ENCODE measurements at regions not wholly inside any gene's neighbourhood (a gene's known extent, or its start where the extent isn't known, plus 50 kb on each side); places are given as distances from the start of the nearest gene placed in this dataset.

DNA sequence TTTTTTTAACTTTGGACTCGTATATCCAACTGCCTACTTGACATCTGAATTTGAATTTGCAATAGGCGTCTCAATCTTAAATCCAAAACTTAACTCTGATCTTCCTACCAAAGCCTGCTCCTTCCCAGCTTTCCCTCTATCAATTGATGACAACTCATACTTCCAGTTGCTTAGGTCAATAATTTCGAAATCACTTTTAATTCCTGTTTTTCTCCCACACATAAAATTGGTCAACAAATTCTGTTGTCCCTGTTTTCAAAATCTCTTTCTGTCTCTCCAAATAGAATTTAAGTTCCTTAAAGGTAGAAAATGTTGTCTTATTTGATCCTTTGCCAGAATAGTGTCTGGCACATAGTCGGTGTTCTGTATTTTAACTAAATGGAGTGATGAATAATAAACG is 332.4 kb downstream of the SATB1 start:
- peaks cover 24% of the 10 kb centered on the region for H3K9me3 Mint-ChIP-seq
- H3K4me1 Mint-ChIP-seq, result peaks cover 11% of the 10 kb centered on the region
- TF ChIP-seq ZNF232 (CRISPR knock-in tag; IDR thresholded peaks at IDR 0.05) (no peak), FOXP1 (CRISPR knock-in tag; IDR thresholded peaks at IDR 0.05; ENCODE audit: borderline replicate concordance) (no peak), CREM (CRISPR knock-in tag; IDR thresholded peaks at IDR 0.05) (no peak)
- TF ChIP-seq, protein P1, sequence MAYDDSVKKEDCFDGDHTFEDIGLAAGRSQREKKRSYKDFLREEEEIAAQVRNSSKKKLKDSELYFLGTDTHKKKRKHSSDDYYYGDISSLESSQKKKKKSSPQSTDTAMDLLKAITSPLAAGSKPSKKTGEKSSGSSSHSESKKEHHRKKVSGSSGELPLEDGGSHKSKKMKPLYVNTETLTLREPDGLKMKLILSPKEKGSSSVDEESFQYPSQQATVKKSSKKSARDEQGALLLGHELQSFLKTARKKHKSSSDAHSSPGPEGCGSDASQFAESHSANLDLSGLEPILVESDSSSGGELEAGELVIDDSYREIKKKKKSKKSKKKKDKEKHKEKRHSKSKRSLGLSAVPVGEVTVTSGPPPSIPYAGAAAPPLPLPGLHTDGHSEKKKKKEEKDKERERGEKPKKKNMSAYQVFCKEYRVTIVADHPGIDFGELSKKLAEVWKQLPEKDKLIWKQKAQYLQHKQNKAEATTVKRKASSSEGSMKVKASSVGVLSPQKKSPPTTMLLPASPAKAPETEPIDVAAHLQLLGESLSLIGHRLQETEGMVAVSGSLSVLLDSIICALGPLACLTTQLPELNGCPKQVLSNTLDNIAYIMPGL (CRISPR knock-in tag; IDR thresholded peaks at IDR 0.05), result no peak
- TF ChIP-seq, protein P2, sequence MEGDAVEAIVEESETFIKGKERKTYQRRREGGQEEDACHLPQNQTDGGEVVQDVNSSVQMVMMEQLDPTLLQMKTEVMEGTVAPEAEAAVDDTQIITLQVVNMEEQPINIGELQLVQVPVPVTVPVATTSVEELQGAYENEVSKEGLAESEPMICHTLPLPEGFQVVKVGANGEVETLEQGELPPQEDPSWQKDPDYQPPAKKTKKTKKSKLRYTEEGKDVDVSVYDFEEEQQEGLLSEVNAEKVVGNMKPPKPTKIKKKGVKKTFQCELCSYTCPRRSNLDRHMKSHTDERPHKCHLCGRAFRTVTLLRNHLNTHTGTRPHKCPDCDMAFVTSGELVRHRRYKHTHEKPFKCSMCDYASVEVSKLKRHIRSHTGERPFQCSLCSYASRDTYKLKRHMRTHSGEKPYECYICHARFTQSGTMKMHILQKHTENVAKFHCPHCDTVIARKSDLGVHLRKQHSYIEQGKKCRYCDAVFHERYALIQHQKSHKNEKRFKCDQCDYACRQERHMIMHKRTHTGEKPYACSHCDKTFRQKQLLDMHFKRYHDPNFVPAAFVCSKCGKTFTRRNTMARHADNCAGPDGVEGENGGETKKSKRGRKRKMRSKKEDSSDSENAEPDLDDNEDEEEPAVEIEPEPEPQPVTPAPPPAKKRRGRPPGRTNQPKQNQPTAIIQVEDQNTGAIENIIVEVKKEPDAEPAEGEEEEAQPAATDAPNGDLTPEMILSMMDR (IDR thresholded peaks at IDR 0.05), result no peak
- TF ChIP-seq, protein P3, sequence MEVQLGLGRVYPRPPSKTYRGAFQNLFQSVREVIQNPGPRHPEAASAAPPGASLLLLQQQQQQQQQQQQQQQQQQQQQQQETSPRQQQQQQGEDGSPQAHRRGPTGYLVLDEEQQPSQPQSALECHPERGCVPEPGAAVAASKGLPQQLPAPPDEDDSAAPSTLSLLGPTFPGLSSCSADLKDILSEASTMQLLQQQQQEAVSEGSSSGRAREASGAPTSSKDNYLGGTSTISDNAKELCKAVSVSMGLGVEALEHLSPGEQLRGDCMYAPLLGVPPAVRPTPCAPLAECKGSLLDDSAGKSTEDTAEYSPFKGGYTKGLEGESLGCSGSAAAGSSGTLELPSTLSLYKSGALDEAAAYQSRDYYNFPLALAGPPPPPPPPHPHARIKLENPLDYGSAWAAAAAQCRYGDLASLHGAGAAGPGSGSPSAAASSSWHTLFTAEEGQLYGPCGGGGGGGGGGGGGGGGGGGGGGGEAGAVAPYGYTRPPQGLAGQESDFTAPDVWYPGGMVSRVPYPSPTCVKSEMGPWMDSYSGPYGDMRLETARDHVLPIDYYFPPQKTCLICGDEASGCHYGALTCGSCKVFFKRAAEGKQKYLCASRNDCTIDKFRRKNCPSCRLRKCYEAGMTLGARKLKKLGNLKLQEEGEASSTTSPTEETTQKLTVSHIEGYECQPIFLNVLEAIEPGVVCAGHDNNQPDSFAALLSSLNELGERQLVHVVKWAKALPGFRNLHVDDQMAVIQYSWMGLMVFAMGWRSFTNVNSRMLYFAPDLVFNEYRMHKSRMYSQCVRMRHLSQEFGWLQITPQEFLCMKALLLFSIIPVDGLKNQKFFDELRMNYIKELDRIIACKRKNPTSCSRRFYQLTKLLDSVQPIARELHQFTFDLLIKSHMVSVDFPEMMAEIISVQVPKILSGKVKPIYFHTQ (CRISPR knock-in tag; IDR thresholded peaks at IDR 0.05), result no peak
- TF ChIP-seq, protein P4, sequence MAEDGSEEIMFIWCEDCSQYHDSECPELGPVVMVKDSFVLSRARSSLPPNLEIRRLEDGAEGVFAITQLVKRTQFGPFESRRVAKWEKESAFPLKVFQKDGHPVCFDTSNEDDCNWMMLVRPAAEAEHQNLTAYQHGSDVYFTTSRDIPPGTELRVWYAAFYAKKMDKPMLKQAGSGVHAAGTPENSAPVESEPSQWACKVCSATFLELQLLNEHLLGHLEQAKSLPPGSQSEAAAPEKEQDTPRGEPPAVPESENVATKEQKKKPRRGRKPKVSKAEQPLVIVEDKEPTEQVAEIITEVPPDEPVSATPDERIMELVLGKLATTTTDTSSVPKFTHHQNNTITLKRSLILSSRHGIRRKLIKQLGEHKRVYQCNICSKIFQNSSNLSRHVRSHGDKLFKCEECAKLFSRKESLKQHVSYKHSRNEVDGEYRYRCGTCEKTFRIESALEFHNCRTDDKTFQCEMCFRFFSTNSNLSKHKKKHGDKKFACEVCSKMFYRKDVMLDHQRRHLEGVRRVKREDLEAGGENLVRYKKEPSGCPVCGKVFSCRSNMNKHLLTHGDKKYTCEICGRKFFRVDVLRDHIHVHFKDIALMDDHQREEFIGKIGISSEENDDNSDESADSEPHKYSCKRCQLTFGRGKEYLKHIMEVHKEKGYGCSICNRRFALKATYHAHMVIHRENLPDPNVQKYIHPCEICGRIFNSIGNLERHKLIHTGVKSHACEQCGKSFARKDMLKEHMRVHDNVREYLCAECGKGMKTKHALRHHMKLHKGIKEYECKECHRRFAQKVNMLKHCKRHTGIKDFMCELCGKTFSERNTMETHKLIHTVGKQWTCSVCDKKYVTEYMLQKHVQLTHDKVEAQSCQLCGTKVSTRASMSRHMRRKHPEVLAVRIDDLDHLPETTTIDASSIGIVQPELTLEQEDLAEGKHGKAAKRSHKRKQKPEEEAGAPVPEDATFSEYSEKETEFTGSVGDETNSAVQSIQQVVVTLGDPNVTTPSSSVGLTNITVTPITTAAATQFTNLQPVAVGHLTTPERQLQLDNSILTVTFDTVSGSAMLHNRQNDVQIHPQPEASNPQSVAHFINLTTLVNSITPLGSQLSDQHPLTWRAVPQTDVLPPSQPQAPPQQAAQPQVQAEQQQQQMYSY (CRISPR knock-in tag; IDR thresholded peaks at IDR 0.05), result no peak
- peaks cover 19% of the 10 kb centered on the region for H3K27me3 Mint-ChIP-seq (ENCODE audit: low read depth)
- no peak for DNase-seq (ENCODE audit: low spot score)
- ChIA-PET CTCF (no interaction called here), POLR2A (no interaction called here)
- ATAC-seq, result no peak
- no peak overlapping the region for H3K4me3 Mint-ChIP-seq
- H3K36me3 Mint-ChIP-seq, result peaks cover 14% of the 10 kb centered on the region
- no peak overlapping the region for H3K27ac Mint-ChIP-seq

GRCh38 chr3:18090377-18090776 is 334.8 kb downstream of the SATB1 start:
- no peaks in the 10 kb centered on the region for H3K27me3 Mint-ChIP-seq (ENCODE audit: low read depth)
- DNase-seq (ENCODE audit: low spot score) (no peak), ATAC-seq (no peak)
- 0 out of 2 replicates have a peak, but pooled peaks cover 4% of the 10 kb centered on the region for H3K9me3 Mint-ChIP-seq
- ChIA-PET CTCF (no interaction called here), POLR2A (no interaction called here)
- H3K4me1 Mint-ChIP-seq, result peaks cover 23% of the 10 kb centered on the region
- H3K27ac Mint-ChIP-seq, result no peak overlapping the region
- TF ChIP-seq ZNF263 (CRISPR knock-in tag; IDR thresholded peaks at IDR 0.05; ENCODE audit: low read depth) (no peak), OVOL2 (CRISPR knock-in tag; IDR thresholded peaks at IDR 0.05; ENCODE audit: borderline replicate concordance) (no peak), FOXJ3 (CRISPR knock-in tag; IDR thresholded peaks at IDR 0.05; ENCODE audit: borderline replicate concordance) (no peak), FOXP1 (CRISPR knock-in tag; IDR thresholded peaks at IDR 0.05; ENCODE audit: borderline replicate concordance) (no peak), RORB (CRISPR knock-in tag; IDR thresholded peaks at IDR 0.05) (no peak)
- TF ChIP-seq, protein P5, sequence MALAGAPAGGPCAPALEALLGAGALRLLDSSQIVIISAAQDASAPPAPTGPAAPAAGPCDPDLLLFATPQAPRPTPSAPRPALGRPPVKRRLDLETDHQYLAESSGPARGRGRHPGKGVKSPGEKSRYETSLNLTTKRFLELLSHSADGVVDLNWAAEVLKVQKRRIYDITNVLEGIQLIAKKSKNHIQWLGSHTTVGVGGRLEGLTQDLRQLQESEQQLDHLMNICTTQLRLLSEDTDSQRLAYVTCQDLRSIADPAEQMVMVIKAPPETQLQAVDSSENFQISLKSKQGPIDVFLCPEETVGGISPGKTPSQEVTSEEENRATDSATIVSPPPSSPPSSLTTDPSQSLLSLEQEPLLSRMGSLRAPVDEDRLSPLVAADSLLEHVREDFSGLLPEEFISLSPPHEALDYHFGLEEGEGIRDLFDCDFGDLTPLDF (CRISPR knock-in tag; IDR thresholded peaks at IDR 0.05), result no peak
- H3K4me3 Mint-ChIP-seq, result no peak overlapping the region
- H3K36me3 Mint-ChIP-seq, result no peaks in the 10 kb centered on the region

All from WTC11 (cell line).